ENCODE measurements at regions not wholly inside any gene's neighbourhood (a gene's known extent, or its start where the extent isn't known, plus 50 kb on each side); places are given as distances from the start of the nearest gene placed in this dataset.
A peak's percentile ranks its signal among the peaks of the same experiment; 100 is the strongest.

DNA sequence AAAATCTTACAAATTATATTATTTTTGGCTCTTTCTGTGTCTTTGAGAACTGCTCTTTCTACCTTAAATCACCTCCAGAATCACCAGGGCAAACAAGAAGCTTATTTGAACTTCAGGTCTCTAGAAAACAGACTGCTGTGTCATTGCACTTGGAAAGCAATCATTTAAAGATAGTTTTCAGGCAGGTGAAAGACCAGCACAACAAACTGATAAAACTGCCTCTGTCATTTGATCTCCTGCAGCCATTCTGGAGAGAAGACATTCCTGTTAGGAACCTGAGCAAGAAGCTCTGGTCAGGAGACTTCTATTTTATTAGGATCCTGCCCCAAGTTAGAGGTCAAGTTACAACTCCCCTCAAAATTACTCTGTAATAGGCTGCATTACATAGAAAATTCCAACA lies 50.7 kb upstream of the AP4E1 start:
- TF ChIP-seq GATA2 (IDR thresholded peaks at IDR 0.05; ENCODE audit: low read depth, low read length) (no peak), GATA3 (IDR thresholded peaks at IDR 0.05; ENCODE audit: low read depth, low read length) (no peak)

DNA sequence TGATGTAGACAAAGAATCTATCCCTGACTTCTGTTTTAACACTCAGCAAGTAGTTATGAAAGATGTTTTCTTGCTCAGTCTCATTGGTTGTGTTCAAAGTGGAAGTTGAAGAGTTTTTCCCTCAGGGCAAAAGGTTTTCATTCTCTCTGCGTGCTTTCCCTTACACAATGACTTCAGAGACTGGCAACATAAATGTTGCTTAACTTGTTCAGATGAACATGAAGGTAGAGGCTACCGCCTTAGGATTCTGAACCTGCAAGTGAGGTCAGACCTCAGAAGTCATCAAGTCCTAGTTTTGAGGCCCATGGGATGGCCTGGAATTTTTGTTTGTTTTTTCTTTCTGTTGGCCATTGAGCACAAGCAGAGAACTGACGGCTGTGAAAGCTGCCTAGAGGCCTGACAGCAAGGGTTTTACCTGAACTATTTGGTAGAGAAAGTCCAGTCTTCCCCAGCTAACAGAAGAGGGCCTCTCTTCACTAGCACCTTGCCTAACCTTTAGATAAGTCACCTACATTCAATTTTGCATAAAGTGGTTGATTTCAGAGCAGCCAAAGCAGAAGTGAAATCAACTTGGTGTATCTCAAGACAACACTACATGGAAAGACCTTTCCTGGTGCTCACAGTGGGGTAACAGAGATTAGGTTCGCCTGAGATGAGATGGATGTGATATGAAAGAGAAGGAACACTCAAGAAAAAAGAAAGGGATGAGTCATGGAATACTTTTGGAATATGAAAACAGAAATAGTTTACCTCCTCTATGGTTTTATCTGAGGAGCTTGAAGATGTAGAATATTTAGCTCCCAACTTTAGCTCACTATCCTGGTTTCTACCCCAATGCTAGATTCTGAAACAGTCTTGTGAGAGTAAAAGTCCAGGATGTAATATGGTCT lies 53.6 kb upstream of the AP4E1 start:
- no peak for TF ChIP-seq GATA3 (IDR thresholded peaks at IDR 0.05; ENCODE audit: low read depth, low read length)
- no peak for TF ChIP-seq GATA2 (IDR thresholded peaks at IDR 0.05; ENCODE audit: low read depth, low read length)

DNA sequence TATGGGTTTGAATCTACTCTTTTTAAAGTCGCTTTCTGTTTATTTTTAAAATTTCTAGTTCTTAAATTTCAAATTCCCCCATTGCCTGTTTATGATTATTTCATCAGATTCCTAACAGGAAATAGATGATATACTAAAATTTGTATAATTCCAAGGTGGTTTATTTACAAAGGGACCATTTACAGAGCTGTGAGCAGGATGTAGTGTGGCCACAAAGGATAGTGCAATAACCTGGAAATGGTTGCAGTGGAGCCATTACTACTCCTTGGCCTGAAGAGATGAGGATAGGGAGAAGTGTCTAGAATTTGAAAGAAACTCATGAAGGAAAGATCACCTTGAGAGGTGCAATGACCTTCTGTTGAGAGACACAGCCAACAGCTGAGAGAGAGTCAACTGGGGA lies 58.5 kb upstream of the AP4E1 start:
- no peak for TF ChIP-seq GATA3 (IDR thresholded peaks at IDR 0.05; ENCODE audit: low read depth, low read length)
- no peak for TF ChIP-seq GATA2 (IDR thresholded peaks at IDR 0.05; ENCODE audit: low read depth, low read length)

DNA sequence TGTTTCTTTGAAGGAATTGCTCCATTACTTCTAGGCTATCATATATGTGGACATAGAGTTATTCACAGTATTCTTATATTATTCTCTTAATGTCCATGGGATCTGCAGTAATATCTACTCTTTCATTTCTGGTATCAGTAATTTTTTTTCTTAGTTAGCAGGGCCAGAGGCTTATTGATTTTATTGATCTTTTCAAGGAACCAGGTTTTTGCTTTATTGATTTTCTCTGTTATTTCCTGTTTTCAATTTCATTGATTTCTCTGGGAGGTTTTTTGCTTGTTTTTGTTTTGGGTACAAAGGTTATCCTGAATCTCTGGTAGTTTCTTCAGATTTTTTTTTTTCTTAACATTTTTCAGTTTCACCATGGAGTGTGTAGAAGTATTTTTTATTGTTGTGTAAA lies 60.1 kb upstream of the AP4E1 start:
- TF ChIP-seq GATA3 (IDR thresholded peaks at IDR 0.05; ENCODE audit: low read depth, low read length) (no peak), GATA2 (IDR thresholded peaks at IDR 0.05; ENCODE audit: low read depth, low read length) (no peak)

DNA sequence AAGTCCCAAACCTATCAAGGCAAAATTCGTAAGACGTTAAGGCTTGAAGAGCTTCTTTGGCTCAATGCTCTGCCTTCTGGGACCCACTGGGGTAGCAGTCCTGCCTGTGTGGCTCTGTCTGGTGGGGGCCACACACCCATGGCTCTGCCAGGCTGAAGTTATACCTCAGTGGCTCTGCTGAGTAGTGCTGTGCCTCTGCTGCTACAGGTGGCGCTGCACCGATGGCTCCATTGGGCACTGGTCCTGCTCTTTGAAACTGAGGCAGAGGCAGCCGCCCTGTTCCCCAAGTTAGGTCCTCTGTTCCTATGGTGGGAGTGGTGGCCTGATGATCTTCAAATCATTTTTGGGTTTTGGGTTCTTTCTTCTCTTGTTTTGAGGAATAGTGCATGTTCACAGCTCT lies 68.0 kb upstream of the AP4E1 start:
- no peak for TF ChIP-seq GATA3 (IDR thresholded peaks at IDR 0.05; ENCODE audit: low read depth, low read length)
- no peak for TF ChIP-seq GATA2 (IDR thresholded peaks at IDR 0.05; ENCODE audit: low read depth, low read length)

DNA sequence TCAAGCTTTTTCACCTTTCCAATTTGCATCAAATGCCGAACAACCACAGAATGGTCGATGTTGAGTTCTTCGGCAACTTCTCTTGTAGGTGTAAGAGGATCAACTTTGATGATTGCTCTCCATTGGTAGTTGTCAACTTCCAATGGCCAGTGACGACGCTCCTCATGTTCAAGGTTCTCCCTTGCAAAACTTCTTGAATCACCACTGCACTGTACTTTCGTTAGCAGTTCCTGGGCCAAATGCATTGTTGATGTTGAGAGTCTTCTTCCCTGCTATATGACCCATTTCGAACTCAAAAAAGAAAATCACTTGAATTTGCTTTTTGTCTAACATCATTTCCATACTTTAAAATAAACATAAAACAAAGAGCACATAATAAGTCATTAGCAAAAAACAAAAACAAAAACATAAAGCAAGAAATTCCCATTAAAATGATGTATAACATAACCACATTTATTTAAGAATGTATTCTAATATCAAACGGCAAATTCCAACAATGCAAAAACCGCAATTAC lies 71.2 kb upstream of the AP4E1 start:
- TF ChIP-seq GATA2 (IDR thresholded peaks at IDR 0.05; ENCODE audit: low read depth, low read length) (no peak), GATA3 (IDR thresholded peaks at IDR 0.05; ENCODE audit: low read depth, low read length) (no peak)

DNA sequence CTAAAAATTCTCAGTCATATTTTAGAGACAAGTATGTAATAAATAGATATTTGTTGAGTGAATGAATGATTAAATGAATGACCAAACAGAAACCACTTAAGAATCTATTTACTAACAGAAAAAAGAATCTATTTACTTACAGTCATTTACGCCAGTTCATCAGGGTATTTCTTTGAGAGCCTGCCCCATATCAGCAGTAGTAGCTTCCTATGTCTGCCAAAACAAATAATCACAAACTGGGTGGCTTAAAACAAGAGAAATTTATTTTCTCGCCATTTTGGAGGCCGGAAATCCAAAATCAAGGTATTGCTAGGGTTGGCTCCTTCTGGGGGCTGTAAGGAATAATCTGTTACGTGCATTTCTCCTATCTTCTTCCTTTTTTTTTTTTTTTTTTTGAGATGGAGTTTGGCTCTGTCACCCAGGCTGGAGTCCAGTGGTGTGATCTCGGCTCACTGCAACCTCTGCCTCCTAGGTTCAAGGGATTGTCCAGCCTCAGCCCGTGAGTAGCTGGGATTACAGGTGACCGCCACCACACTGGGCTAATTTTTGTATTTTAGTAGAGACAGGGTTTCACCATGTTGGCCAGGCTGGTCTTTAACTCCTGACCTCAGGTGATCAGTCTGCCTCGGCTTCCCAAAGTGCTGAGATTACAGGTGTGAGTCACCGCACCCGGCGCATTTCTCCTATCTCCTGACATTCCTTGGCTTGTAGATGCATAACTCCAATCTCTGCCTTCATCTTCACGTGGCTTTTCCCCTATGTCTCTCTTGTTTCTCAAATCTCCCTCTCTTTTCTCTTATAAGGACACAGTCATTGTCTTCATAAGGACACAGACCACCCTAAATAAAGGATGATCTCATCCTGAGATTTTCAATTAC lies 65.2 kb upstream of the SPPL2A start:
- TF ChIP-seq GATA2 (IDR thresholded peaks at IDR 0.05; ENCODE audit: low read depth, low read length), result no peak

DNA sequence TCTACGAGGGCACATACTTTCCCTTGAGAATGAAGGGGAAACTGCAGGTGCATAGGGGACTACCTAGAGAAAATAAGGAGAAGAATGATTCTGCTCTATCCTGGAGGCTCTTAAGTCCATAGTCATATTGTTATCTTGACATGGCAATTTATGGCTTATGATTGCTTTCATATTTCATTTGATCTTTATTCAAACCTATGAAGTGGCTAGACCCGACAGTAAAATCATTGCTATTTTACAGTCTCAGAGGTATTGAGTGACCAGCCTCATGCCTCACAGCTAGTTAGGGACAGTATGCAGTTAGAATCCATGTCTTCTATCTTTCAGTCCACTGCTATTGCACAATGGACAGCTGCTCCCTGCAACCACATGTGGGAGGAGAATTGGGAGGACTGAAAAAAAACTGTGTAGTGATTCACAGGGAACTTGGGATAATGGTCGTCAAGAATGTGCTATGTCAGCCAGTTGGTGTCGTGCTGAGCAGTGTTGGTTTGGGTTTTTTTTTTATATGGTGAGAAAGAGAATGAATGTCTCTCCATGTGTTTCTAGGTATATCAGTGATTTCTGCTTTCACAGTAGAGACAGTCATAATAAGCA lies 63.2 kb upstream of the SPPL2A start:
- TF ChIP-seq GATA2 (IDR thresholded peaks at IDR 0.05; ENCODE audit: low read depth, low read length), result no peak
- no peak for TF ChIP-seq GATA3 (IDR thresholded peaks at IDR 0.05; ENCODE audit: low read depth, low read length)

DNA sequence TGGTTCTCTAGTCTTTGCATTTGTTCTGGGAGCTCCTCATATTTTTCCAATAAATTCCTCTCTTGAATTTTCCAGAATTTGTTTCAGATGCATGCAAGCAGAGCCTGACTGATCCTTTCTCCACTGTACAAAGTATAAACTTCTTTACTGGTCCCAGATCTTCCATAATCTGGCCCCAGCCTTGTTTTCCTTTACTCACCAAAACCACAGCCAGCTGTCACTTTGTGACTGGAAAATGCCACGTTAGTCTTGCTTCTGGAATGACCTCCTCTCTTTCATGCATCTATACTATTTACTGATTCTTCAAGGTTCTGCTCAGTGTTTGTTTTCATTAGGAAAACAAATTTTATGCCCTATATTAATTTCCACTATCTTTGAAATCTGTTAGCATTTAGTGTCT lies 60.4 kb upstream of the SPPL2A start:
- no peak for TF ChIP-seq GATA2 (IDR thresholded peaks at IDR 0.05; ENCODE audit: low read depth, low read length)
- no peak for TF ChIP-seq GATA3 (IDR thresholded peaks at IDR 0.05; ENCODE audit: low read depth, low read length)

DNA sequence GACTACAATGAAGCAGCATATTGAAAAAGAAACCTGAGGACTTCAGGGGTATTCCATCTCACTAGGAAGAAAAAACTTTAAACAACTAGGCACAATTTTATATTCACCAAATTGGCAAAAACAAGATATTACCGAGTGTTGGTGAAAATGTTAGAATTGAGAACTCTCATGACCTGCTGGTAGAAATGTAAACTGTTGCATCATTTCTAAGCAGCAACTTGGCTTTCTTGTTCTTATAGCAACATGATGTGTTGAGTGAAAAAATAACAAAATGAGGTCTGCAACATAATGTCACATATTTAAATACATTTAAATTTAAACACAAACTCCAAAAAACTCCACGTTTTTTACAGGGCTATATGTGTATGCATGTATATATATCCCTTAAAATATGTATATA lies 59.0 kb upstream of the SPPL2A start:
- TF ChIP-seq GATA3 (IDR thresholded peaks at IDR 0.05; ENCODE audit: low read depth, low read length) (no peak), GATA2 (IDR thresholded peaks at IDR 0.05; ENCODE audit: low read depth, low read length) (no peak)

DNA sequence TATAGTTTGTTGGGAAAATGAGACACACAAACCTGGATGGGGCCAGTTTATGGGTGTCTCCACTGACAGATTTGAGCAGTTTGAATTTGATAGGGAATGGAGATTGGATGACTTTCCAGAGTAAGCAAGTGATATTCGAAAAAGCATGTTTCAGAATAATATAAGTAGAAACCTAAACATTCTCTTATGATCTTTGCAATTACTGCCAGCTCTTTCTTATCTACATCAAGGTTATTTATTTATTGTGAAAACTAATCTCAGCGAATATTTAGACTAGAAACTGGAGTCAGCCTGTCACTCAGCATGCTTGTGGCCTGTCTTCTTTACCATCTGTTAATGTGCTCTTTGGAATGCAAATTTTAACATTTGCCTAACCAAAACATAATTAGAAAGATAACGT lies 57.8 kb upstream of the SPPL2A start:
- TF ChIP-seq GATA2 (IDR thresholded peaks at IDR 0.05; ENCODE audit: low read depth, low read length), result no peak
- TF ChIP-seq GATA3 (IDR thresholded peaks at IDR 0.05; ENCODE audit: low read depth, low read length), result no peak

DNA sequence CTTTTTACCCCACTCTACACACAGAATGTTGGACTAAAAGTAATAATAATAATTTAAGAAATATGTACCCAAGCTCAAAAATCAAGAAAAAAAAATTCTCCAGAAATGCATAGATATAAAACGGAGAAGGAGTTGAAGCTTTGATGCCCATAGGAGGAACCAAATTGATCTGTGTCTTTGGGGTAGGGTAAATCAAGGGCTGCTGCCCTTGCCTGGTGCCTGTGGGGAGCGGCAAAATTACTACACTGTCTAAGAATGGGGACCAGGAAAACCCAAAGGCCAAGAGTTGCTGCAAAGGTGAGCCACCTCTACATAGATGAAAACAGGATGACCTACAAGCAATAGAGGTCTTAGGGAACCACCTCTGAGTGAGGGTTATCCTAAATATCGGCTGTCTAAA lies 56.0 kb upstream of the SPPL2A start:
- TF ChIP-seq GATA2 (IDR thresholded peaks at IDR 0.05; ENCODE audit: low read depth, low read length) (no peak), GATA3 (IDR thresholded peaks at IDR 0.05; ENCODE audit: low read depth, low read length) (no peak)

DNA sequence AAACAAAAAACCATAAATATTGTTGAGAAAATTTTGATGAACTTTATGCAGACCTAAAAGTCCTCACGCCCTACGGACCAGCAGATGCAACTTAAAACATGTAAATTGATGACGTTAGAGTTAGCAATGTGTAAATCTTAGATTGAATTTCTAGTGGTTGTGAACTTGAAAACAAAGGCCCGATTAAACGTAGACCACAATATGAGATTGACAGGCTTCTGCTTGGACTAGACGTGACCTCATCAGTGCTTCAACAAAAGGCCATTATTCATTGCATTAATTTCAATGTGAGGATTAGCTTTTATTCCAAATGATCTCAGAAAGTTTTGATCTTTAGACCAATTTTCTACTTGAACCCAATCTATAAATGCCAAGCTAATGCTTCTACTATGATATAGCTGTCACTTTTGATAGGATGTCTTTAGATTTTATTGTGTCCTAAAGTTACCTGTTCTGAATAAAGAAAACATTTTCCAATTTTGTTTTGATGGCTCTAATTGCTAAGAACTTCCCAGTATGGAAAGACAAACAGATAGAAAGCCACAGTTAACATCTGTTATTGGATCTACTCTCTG lies 55.4 kb upstream of the SPPL2A start:
- TF ChIP-seq GATA2 (IDR thresholded peaks at IDR 0.05; ENCODE audit: low read depth, low read length) (no peak), GATA3 (IDR thresholded peaks at IDR 0.05; ENCODE audit: low read depth, low read length) (no peak)

DNA sequence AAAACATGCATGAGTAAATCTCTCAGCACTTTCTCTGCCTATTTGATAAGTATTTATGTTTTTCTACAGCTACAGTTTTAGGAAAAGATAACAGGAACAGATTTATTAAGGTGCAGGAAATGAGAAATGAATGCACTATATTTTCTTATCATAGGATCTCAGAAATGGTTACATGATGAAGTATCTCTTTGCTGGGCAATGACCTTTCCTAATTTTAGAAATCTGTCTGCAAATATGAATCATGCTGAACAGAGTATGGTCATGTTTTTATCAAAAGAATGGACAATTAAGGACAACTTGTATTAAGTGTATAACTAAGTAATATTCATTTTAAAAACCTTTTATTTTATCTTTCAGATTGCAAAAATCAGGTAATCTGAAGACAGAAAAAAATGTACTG lies 53.8 kb upstream of the SPPL2A start:
- TF ChIP-seq GATA2 (IDR thresholded peaks at IDR 0.05; ENCODE audit: low read depth, low read length), result no peak
- TF ChIP-seq GATA3 (IDR thresholded peaks at IDR 0.05; ENCODE audit: low read depth, low read length), result peak; percentile 44
